CD4-positive, CD25-positive, alpha-beta regulatory T cell (primary cell): ENCODE measurements at regions not wholly inside any gene's neighbourhood (a gene's known extent, or its start where the extent isn't known, plus 50 kb on each side); places are given as distances from the start of the nearest gene placed in this dataset.
"Not testable (repeated sequence)": the region's sequence is repeated elsewhere in the genome, so short reads cannot be mapped to it uniquely, and the experiment has no call there.

Source experiments
- ATAC-seq, 2 donors: fragments of 150-1000 bp; cut with Tn5 transposase; one replicate each; pipeline ENCODE4 v1.10.0; 2021; ENCODE audit warnings: low read depth in 2 of 2, moderate number of reproducible peaks in 2 of 2, moderate library complexity in 1 of 2
- DNase-seq, 3 donors: peaks; one replicate each; pipeline versions ENCODE4 v3.0.0 to v3.0.0-alpha.2; 2012 to 2022; ENCODE audit warnings: mixed read lengths in 1 of 3
- H3K27ac ChIP-seq: one replicate; pipeline ENCODE4 v1.7.0; 2013; ENCODE audit warnings: mild to moderate bottlenecking, low read length; ENCODE audit not compliant: insufficient read depth, poor library complexity, severe bottlenecking
- H3K27me3 ChIP-seq: one replicate; pipeline ENCODE4 v1.7.0; 2013; ENCODE audit warnings: low read length; ENCODE audit not compliant: control insufficient read depth, insufficient read depth
- H3K36me3 ChIP-seq: one replicate; pipeline ENCODE4 v1.7.0; 2013; ENCODE audit warnings: mild to moderate bottlenecking, low read length, moderate library complexity; ENCODE audit not compliant: control insufficient read depth, insufficient read depth
- H3K4me1 ChIP-seq: 2 replicates; pipeline ENCODE4 v1.7.0; 2013; ENCODE audit warnings: mild to moderate bottlenecking, low read length; ENCODE audit not compliant: insufficient read depth, control insufficient read depth, poor library complexity, severe bottlenecking
- H3K4me3 ChIP-seq: one replicate; pipeline ENCODE4 v1.7.0; 2013; ENCODE audit warnings: low read depth, mild to moderate bottlenecking, low read length, moderate library complexity
- H3K9me3 ChIP-seq, 2 experiments: 1 replicate in 1 of 2; 2 replicates in 1 of 2; pipeline ENCODE4 v1.7.0; 2013; ENCODE audit warnings: low read length in 2 of 2, mild to moderate bottlenecking in 1 of 2, moderate library complexity in 1 of 2; ENCODE audit not compliant: control insufficient read depth in 2 of 2
- H3K27ac Mint-ChIP-seq, 3 donors: one replicate each; pipeline ENCODE4 v1.8.0; 2020 to 2022; ENCODE audit warnings: mild to moderate bottlenecking in 3 of 3, mixed read lengths in 3 of 3, moderate library complexity in 2 of 3
- H3K27me3 Mint-ChIP-seq: one replicate; pipeline ENCODE4 v1.8.0; 2022; ENCODE audit warnings: mild to moderate bottlenecking, mixed read lengths
- H3K36me3 Mint-ChIP-seq: one replicate; pipeline ENCODE4 v1.8.0; 2020; ENCODE audit warnings: mixed read lengths
- H3K4me1 Mint-ChIP-seq, 4 donors: one replicate each; pipeline ENCODE4 v1.8.0; 2020 to 2022; ENCODE audit warnings: mixed read lengths in 4 of 4, mild to moderate bottlenecking in 1 of 4
- H3K4me3 Mint-ChIP-seq, 4 donors: one replicate each; pipeline ENCODE4 v1.8.0; 2020 to 2022; ENCODE audit warnings: mild to moderate bottlenecking in 4 of 4, mixed read lengths in 4 of 4, moderate library complexity in 3 of 4
- H3K9me3 Mint-ChIP-seq, 7 donors: one replicate each; pipeline ENCODE4 v1.8.0; 2020 to 2022; ENCODE audit warnings: mixed read lengths in 7 of 7, mild to moderate bottlenecking in 3 of 7, moderate library complexity in 2 of 7

DNA sequence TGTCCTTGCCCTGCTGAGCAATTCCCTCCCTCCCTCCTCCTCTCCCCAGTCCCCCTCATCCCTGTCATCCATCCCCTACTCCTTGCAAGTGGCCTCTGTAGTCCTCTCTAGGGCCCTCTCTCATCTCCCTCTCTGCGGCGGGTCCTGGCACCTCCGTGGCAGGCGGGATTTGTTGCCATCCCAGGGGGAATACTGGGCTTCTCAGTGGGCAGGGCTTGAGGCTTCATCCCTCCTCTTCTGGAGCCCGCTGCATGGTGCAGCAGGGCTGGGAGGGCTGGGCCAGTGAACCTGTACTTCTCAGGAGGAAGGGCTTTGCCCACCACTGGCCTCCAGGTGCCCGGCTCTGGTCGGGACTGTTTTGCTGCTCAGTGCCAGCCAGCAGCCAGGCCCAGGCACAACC is 216.2 kb downstream of the TFCP2L1 start:
- no peak overlapping the region for H3K27ac Mint-ChIP-seq

DNA sequence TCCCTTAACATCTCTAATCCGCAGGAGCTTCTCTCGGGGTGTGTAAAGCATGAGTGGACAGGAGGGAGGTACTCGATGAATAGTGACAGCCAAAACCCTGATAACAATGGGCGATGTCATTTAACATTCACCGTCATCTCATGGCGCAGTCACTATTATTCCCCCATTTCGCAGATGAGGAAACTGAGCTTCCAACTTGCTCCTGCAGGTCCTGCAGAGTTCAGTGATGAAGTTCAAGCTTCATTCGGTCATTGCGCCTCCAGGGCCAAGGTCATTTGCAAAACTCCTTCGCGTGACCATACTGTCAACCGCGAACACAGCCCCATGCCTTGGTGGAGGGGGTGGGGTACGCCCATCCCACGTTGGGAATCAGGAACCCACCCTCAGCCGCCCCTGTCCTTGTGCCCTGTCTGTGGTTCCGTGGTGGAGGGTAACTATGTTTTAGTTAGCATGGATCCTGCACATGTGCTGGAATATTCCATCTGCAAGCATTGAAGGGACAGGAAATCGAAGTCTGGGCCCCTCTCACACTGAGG is 215.5 kb downstream of the TFCP2L1 start:
- peaks cover 4% of the 10 kb centered on the region for H3K27me3 Mint-ChIP-seq
- H3K27ac Mint-ChIP-seq: no peak overlapping the region
- no peaks in the 10 kb centered on the region for H3K9me3 Mint-ChIP-seq
- DNase-seq: no peak
- Histone ChIP-seq H3K36me3 (no peaks in the 10 kb centered on the region), H3K4me1 (no peaks in the 10 kb centered on the region), H3K27ac (no peak overlapping the region), H3K4me3 (no peak overlapping the region), H3K27me3 (no peaks in the 10 kb centered on the region), H3K9me3 (no peaks in the 10 kb centered on the region)
- H3K36me3 Mint-ChIP-seq: no peaks in the 10 kb centered on the region
- H3K4me1 Mint-ChIP-seq: no peaks in the 10 kb centered on the region
- no peak overlapping the region for H3K4me3 Mint-ChIP-seq
- ATAC-seq: no peak

More for the DNA sequence above, 216.2 kb downstream of the TFCP2L1 start:
- Mint-ChIP-seq H3K9me3 (no peaks in the 10 kb centered on the region), H3K27me3 (peaks cover 4% of the 10 kb centered on the region), H3K4me1 (no peaks in the 10 kb centered on the region), H3K36me3 (no peaks in the 10 kb centered on the region), H3K4me3 (no peak overlapping the region)
- ATAC-seq: no peak
- no peak overlapping the region for H3K27ac ChIP-seq
- no peaks in the 10 kb centered on the region for H3K4me1 ChIP-seq
- H3K9me3 ChIP-seq: no peaks in the 10 kb centered on the region
- no peaks in the 10 kb centered on the region for H3K27me3 ChIP-seq
- H3K36me3 ChIP-seq: no peaks in the 10 kb centered on the region
- H3K4me3 ChIP-seq: no peak overlapping the region
- DNase-seq: no peak

DNA sequence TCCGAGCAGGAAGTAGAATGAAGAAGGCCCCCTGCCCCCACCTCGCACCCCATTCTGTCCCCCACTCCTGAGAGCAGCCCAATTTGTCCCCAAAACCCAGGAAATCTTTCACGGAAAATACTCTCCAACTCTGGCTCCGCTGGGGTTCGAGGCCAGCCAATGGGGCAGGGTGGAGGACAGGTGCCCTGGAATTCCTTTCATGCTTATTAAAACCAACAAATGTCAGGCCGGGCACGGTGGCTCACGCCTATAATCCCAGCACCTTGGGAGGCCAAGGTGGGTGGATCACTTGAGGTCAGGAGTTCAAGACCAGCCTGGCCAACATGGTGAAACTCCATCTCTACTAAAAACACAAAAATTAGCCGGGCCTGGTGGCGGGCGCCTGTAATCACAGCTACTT is 214.9 kb downstream of the TFCP2L1 start:
- not testable (repeated sequence) for H3K27ac Mint-ChIP-seq, H3K4me1 Mint-ChIP-seq, ATAC-seq, H3K9me3 ChIP-seq, H3K4me3 ChIP-seq, H3K36me3 Mint-ChIP-seq, H3K9me3 Mint-ChIP-seq, DNase-seq, H3K27me3 Mint-ChIP-seq, H3K36me3 ChIP-seq, H3K27me3 ChIP-seq, H3K4me3 Mint-ChIP-seq, H3K27ac ChIP-seq, H3K4me1 ChIP-seq

DNA sequence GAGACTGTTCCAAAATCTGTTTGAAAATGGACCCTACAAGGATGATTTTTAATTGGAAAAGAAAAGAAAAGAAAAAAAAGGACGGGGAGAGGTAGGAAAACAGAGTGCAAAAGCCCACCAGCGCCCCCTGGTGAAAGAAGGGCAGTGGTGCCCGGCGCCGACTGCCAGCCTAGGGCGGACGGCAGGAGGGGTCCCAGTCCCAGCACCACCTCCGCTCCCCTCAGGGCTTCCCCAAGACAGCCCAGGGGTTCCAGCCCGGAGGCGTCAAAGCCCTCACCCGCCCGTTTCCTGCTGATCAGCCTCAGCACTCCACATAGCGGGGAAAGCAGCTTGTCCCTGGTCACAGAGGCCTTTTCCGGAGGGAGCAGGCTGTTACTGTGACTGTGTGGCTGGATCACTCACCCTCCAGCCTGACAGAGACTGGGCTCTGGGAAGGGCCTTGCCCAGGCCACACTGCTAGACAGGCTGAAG is 213.9 kb downstream of the TFCP2L1 start:
- no peaks in the 10 kb centered on the region for H3K9me3 ChIP-seq
- H3K4me1 Mint-ChIP-seq: no peaks in the 10 kb centered on the region
- no peaks in the 10 kb centered on the region for H3K36me3 Mint-ChIP-seq
- no peak for ATAC-seq
- no peak overlapping the region for H3K4me3 ChIP-seq
- no peak overlapping the region for H3K4me3 Mint-ChIP-seq
- H3K27me3 Mint-ChIP-seq: peaks cover 4% of the 10 kb centered on the region
- peak in 1 of 3 donors; percentile 15 for DNase-seq
- H3K9me3 Mint-ChIP-seq: no peaks in the 10 kb centered on the region
- no peak overlapping the region for H3K27ac Mint-ChIP-seq
- H3K27ac ChIP-seq: no peak overlapping the region
- no peaks in the 10 kb centered on the region for H3K4me1 ChIP-seq
- no peaks in the 10 kb centered on the region for H3K27me3 ChIP-seq
- H3K36me3 ChIP-seq: no peaks in the 10 kb centered on the region

DNA sequence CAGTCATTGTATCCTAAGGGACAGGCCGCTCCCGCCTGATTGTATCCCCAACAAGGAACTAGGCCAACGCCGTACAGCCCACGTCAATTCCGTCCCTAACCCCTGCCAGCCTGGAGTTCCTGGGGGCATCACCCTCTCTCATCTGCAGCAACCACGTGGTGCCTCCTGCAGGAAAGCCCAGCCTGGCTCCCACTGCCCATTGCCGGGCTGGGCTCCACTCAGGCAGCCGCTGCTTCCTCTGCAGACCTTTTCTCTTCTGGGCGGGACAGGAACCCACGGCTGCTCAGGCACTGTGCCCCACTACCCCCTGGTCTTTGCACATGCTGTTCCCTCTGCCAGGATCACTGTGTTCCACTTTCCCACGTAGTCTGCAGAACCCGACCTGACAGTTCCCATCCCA is 212.2 kb downstream of the TFCP2L1 start:
- H3K27me3 Mint-ChIP-seq: peaks cover 12% of the 10 kb centered on the region
- H3K4me3 Mint-ChIP-seq: no peak overlapping the region
- no peaks in the 10 kb centered on the region for H3K9me3 Mint-ChIP-seq
- H3K36me3 Mint-ChIP-seq: no peaks in the 10 kb centered on the region
- H3K27me3 ChIP-seq: no peaks in the 10 kb centered on the region
- no peaks in the 10 kb centered on the region for H3K9me3 ChIP-seq
- H3K4me1 ChIP-seq: no peaks in the 10 kb centered on the region
- no peak overlapping the region for H3K27ac Mint-ChIP-seq
- no peak overlapping the region for H3K4me3 ChIP-seq
- no peak overlapping the region for H3K27ac ChIP-seq
- H3K36me3 ChIP-seq: no peaks in the 10 kb centered on the region
- ATAC-seq (no peak), DNase-seq (no peak)
- peaks cover 0 to 2% (median 0%) of the 10 kb centered on the region in 4 donors for H3K4me1 Mint-ChIP-seq

DNA sequence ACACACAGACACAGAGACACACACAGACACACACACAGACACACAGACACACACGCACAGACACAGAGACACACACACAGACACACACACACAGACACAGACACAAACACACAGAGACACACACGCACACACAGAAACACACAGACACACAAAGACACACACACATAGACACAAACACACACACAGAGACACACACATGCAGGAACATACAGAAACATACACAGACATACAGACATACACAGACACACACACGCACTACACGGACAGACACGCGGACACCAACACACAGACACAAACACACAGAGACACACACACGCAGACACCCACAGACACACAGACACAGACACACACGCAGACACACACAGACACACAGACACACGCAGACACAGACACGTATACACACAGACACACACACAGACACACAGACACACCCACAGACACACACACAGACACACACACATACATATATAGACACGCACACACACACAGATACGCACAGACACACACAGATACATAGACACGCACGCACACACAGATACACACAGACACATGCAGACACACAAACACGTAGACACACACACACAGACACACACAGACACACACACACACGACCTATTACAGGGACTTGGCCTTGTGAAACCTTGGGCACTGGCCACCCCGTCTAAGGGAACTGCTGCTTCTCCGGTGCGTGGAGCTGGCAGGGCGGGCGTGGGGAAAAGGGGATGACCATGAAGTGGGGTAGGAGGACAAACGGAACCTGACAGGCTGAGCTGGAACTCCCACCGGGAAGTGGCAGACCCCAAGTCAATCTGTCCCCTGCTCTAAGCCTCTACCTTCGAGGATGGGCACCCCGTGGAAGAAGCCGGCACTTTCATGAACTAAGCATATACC is 211.4 kb downstream of the TFCP2L1 start:
- Mint-ChIP-seq H3K27ac (no peak overlapping the region), H3K36me3 (no peaks in the 10 kb centered on the region), H3K4me1 (peaks cover 0 to 2% (median 0%) of the 10 kb centered on the region in 4 donors), H3K27me3 (peaks cover 12% of the 10 kb centered on the region), H3K9me3 (no peaks in the 10 kb centered on the region), H3K4me3 (no peak overlapping the region)
- Histone ChIP-seq H3K4me3 (no peak overlapping the region), H3K27ac (no peak overlapping the region), H3K36me3 (no peaks in the 10 kb centered on the region), H3K4me1 (no peaks in the 10 kb centered on the region), H3K9me3 (no peaks in the 10 kb centered on the region), H3K27me3 (no peaks in the 10 kb centered on the region)
- ATAC-seq (no peak), DNase-seq (no peak)

DNA sequence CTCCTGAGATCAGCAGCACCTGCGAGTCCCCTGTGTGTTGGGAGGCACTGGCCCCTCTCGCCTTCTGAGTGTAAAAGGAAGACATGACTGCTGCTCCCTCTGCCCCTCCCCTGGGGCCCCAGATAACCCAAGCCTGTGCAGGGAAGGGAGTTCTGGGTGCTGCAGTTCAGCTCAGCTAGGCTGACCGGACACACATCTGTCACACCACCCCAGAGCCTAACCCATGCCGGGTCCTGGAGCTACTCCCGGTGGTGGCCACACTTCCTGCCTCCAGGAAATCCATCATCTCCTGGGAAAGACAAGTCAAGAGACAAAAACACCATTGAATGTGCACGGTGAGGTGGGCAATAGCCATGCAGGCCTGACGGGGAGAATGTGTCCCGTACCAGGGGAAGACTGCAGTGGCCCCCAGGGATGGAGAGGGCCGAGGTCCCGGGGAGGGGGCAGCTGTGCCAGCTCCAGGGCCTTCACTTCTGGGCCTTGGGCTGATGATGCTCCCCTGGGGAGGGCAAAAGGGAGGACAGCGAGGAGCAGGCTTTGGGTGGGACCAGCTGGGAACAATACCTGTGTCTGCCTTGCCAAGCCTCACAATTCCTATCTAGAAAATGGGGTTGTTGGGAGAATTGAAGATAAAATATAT is 210.6 kb downstream of the TFCP2L1 start:
- Histone ChIP-seq H3K9me3 (no peaks in the 10 kb centered on the region), H3K4me3 (no peak overlapping the region), H3K27ac (no peak overlapping the region), H3K4me1 (no peaks in the 10 kb centered on the region), H3K27me3 (no peaks in the 10 kb centered on the region), H3K36me3 (no peaks in the 10 kb centered on the region)
- no peak overlapping the region for H3K27ac Mint-ChIP-seq
- H3K36me3 Mint-ChIP-seq: no peaks in the 10 kb centered on the region
- ATAC-seq (no peak), DNase-seq (no peak)
- H3K27me3 Mint-ChIP-seq: peaks cover 12% of the 10 kb centered on the region
- H3K9me3 Mint-ChIP-seq: no peaks in the 10 kb centered on the region
- peaks cover 0 to 2% (median 0%) of the 10 kb centered on the region in 4 donors for H3K4me1 Mint-ChIP-seq
- H3K4me3 Mint-ChIP-seq: no peak overlapping the region
